Neural crest cell (in vitro differentiated cells): ENCODE measurements at regions not wholly inside any gene's neighbourhood (a gene's known extent, or its start where the extent isn't known, plus 50 kb on each side); places are given as distances from the start of the nearest gene placed in this dataset.
A peak's percentile ranks its signal among the peaks of the same experiment; 100 is the strongest.
"Not testable (repeated sequence)": the region's sequence is repeated elsewhere in the genome, so short reads cannot be mapped to it uniquely, and the experiment has no call there.

Source experiments
- DNase-seq: peaks from one replicate; pipeline ENCODE4 v3.0.0; 2021; ENCODE audit warnings: low read depth, mixed read lengths, low spot score
- H3K27ac Mint-ChIP-seq: one replicate; pipeline ENCODE4 v1.8.0; 2021; ENCODE audit warnings: mild to moderate bottlenecking, mixed read lengths; ENCODE audit not compliant: unreplicated experiment
- H3K27me3 Mint-ChIP-seq: 2 replicates; pipeline ENCODE4 v1.8.0; 2021; ENCODE audit warnings: low read depth, mild to moderate bottlenecking, mixed read lengths
- H3K36me3 Mint-ChIP-seq: 2 replicates; pipeline ENCODE4 v1.8.0; 2021; ENCODE audit warnings: low read depth, mild to moderate bottlenecking, mixed read lengths
- H3K4me1 Mint-ChIP-seq: 2 replicates; pipeline ENCODE4 v1.8.0; 2021; ENCODE audit warnings: mixed read lengths
- H3K4me3 Mint-ChIP-seq: one replicate; pipeline ENCODE4 v1.8.0; 2021; ENCODE audit warnings: mild to moderate bottlenecking, mixed read lengths
- H3K9me3 Mint-ChIP-seq: 2 replicates; pipeline ENCODE4 v1.8.0; 2021; ENCODE audit warnings: mixed read lengths
- TF ChIP-seq, protein P1 (sequence below): fragments of 200-600 bp; sonication (generic); conservative IDR thresholded peaks from 2 replicates; pipeline ENCODE4 v1.5.0; 2021; ENCODE audit warnings: antibody characterized with exemption, mild to moderate bottlenecking

GRCh38 chr9:32142074-32142473 lies 242.4 kb upstream of the ACO1 start:
- H3K4me1 Mint-ChIP-seq: no peaks in the 10 kb centered on the region
- no peak overlapping the region for H3K27ac Mint-ChIP-seq
- no peak for DNase-seq
- TF ChIP-seq, protein P1, sequence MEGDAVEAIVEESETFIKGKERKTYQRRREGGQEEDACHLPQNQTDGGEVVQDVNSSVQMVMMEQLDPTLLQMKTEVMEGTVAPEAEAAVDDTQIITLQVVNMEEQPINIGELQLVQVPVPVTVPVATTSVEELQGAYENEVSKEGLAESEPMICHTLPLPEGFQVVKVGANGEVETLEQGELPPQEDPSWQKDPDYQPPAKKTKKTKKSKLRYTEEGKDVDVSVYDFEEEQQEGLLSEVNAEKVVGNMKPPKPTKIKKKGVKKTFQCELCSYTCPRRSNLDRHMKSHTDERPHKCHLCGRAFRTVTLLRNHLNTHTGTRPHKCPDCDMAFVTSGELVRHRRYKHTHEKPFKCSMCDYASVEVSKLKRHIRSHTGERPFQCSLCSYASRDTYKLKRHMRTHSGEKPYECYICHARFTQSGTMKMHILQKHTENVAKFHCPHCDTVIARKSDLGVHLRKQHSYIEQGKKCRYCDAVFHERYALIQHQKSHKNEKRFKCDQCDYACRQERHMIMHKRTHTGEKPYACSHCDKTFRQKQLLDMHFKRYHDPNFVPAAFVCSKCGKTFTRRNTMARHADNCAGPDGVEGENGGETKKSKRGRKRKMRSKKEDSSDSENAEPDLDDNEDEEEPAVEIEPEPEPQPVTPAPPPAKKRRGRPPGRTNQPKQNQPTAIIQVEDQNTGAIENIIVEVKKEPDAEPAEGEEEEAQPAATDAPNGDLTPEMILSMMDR: no peak
- no peaks in the 10 kb centered on the region for H3K9me3 Mint-ChIP-seq
- H3K4me3 Mint-ChIP-seq: no peak overlapping the region
- H3K36me3 Mint-ChIP-seq: no peaks in the 10 kb centered on the region
- peaks cover 13% of the 10 kb centered on the region for H3K27me3 Mint-ChIP-seq

DNA sequence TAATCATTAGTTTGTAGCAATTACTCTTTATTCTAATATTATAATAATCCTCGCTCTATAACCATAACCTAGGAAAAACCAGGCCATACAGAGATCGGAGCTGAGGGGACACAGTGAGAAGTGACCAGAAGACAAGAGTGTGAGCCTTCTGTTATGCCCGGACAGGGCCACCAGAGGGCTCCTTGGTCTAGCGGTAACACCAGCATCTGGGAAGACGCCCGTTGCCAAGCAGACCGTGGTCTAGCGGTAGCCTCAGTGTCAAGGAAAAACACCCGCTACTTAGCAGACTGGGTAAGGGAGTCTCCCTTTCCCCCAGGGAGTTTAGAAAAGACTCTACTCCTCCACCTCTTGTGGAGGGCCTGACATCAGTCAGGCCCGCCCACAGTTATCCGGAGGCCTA lies 235.9 kb upstream of the ACO1 start:
- not testable (repeated sequence) for H3K27ac Mint-ChIP-seq, H3K9me3 Mint-ChIP-seq, H3K4me1 Mint-ChIP-seq, H3K27me3 Mint-ChIP-seq, H3K36me3 Mint-ChIP-seq, H3K4me3 Mint-ChIP-seq, DNase-seq
- TF ChIP-seq, protein P1: peak; percentile 29

- Mint-ChIP-seq H3K4me3 (no peak overlapping the region), H3K9me3 (peaks cover 2% of the 10 kb centered on the region), H3K4me1 (no peaks in the 10 kb centered on the region), H3K36me3 (no peaks in the 10 kb centered on the region), H3K27me3 (peaks cover 3% of the 10 kb centered on the region), H3K27ac (no peak overlapping the region)
- DNase-seq: no peak
- TF ChIP-seq, protein P1: no peak
Observed at GRCh38 chr9:32161209-32161608, 223.2 kb upstream of the ACO1 start.

DNA sequence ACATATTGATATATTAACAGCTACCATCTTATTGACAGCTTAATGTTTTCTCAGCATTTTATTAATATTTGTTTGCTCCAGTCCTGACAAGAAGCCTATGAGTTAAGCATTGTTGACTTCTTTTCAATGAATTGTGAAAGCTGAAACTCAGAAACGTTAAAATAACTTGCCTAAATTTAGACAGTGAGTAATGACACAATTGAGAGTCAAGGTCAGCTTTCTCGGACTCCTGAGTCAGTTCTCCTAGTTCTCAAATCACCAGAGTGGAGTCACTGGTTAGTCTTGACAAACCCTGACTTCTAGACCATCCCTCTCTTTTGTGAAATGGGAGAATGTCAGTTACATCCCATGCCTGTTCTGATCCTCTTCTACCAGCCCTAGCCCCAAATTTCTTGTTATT lies 222.7 kb upstream of the ACO1 start:
- H3K4me3 Mint-ChIP-seq: no peak overlapping the region
- H3K27me3 Mint-ChIP-seq: peaks cover 3% of the 10 kb centered on the region
- H3K36me3 Mint-ChIP-seq: no peaks in the 10 kb centered on the region
- peaks cover 2% of the 10 kb centered on the region for H3K9me3 Mint-ChIP-seq
- no peak for DNase-seq
- TF ChIP-seq, protein P1: no peak
- H3K27ac Mint-ChIP-seq: no peak overlapping the region
- H3K4me1 Mint-ChIP-seq: no peaks in the 10 kb centered on the region

GRCh38 chr9:32166316-32166715 lies 218.1 kb upstream of the ACO1 start:
- H3K36me3 Mint-ChIP-seq, DNase-seq, H3K9me3 Mint-ChIP-seq, H3K27ac Mint-ChIP-seq, H3K27me3 Mint-ChIP-seq, H3K4me3 Mint-ChIP-seq, H3K4me1 Mint-ChIP-seq: not testable (repeated sequence)

DNA sequence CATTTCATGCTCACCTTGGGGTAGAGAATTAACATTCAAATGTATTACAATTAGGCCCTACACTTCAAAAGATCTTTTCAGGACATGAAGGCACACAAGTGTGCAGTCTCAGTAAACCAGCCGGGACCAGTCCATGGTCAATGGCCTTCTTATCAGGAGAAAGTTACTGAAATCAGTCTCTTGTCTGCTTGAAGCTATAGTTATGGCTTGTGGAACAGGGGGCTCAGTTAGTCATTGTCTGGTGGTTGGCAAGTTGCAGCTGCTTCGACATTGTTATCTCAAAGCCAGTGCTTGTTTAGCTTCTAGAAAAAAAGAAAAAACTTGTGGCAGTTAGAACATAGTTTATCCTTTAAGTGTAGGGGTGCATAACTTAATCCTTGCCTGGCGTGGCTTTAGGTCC lies 213.1 kb upstream of the ACO1 start:
- Mint-ChIP-seq H3K36me3 (no peaks in the 10 kb centered on the region), H3K4me3 (no peak overlapping the region), H3K4me1 (no peaks in the 10 kb centered on the region), H3K27ac (no peak overlapping the region), H3K9me3 (no peaks in the 10 kb centered on the region), H3K27me3 (no peaks in the 10 kb centered on the region)
- TF ChIP-seq, protein P1: no peak
- no peak for DNase-seq
